ENCODE measurements at regions not wholly inside any gene's neighbourhood (a gene's known extent, or its start where the extent isn't known, plus 50 kb on each side); places are given as distances from the start of the nearest gene placed in this dataset.

- no peak for DNase-seq (ENCODE audit: low spot score)
Measured at GRCh38 chr9:134585746-134586706, 55.6 kb upstream of the COL5A1 start.

DNA sequence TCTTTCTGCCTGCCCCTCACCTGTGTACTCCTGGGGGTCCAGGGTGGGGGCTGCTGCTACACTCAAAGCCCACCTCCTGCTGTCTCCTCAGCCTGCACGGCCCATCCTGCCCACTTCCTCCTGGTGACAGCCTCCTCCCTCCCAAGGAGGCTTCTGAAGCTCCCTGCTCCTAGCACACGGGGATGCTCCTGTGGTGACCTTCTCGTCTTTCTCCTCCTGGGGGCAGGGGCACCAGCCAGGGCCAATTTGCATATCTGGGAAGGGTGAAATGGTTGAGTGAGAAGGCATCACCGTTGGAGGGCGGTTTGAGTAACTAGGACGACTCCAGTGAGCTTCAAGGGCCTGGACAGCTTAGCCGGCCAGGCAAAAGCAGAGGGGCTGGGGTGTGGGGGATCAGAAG lies 51.9 kb upstream of the COL5A1 start:
- no peak for DNase-seq (ENCODE audit: low spot score)

DNA sequence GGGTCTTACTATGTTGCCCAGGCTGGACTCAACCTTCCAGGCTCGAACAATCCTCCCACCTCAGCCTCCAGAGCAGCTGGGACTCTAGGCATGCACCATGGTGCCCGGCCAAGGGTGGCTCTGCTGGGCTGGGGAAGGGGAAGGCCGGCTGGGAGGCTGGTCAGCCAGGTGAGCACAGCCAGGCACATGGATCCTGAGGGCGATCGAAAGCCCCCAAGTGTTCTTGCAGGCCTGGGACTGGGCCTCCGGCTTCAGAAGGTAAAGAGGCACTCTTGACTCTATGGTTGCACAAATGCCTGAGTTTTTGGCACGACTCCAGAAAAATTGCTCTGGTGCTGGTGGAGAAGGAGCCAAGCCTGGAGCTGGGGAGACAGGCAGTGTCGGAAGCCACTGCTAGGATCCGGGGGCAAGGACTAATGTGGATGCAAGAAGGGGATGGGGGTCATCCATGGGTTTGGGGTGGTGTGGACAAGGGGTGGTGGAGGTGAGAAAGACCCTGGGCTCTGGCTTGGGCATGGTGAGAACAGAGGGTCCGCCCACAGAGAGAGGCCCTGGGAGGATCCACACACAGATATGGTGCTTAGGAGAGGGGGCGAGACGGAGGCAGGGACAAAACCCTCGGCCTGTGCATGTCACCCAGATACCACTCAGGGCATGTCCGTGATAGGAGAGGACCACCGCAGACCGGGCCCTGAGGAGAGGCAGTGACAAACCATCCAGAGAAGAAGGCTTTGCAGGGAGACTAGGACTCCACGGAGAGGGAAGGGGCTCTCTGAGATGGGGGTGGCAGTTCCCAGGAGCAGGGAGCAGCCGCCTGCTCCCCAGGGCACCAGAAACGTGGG lies 51.1 kb upstream of the COL5A1 start:
- DNase-seq (ENCODE audit: low spot score) = no peak

- no peak for DNase-seq (ENCODE audit: low spot score)
Measured at GRCh38 chr9:134591082-134591571, 50.5 kb upstream of the COL5A1 start.

GRCh38 chr9:134591573-134591981 lies 50.0 kb upstream of the COL5A1 start:
- DNase-seq (ENCODE audit: low spot score) = no peak
